Cardiac fibroblast (primary cell): ENCODE measurements at regions not wholly inside any gene's neighbourhood (a gene's known extent, or its start where the extent isn't known, plus 50 kb on each side); places are given as distances from the start of the nearest gene placed in this dataset.
A peak's percentile ranks its signal among the peaks of the same experiment; 100 is the strongest.

Experiments used
- DNase-seq, 2 donors: peaks; one replicate each; pipeline versions ENCODE4 v3.0.0 to v3.0.0-alpha.2; 2010; ENCODE audit warnings: low read depth in 2 of 2
- H3K4me3 ChIP-seq, 2 donors: replicated peaks in 1 of 2; 1 replicate in 1 of 2; 2 replicates in 1 of 2; pipeline ENCODE4 v1.5.1; 2011; ENCODE audit warnings: low read depth in 2 of 2, low read length in 2 of 2, mild to moderate bottlenecking in 2 of 2, moderate library complexity in 1 of 2
- CTCF ChIP-seq: IDR thresholded peaks from one replicate; pipeline ENCODE4 v1.5.1; 2011; ENCODE audit warnings: low read depth, mild to moderate bottlenecking, low read length, inconsistent platforms

GRCh38 chr4:128458816-128459215 lies 171.2 kb upstream of the PGRMC2 start:
- TF ChIP-seq CTCF, result no peak
- no peak for DNase-seq
- no peak overlapping the region for H3K4me3 ChIP-seq

- H3K4me3 ChIP-seq, result no peak overlapping the region
- TF ChIP-seq CTCF, result no peak
- DNase-seq, result no peak
Measured at GRCh38 chr4:128457726-128458125, 170.1 kb upstream of the PGRMC2 start.

- no peak for TF ChIP-seq CTCF
- no peak for DNase-seq
- no peak overlapping the region for H3K4me3 ChIP-seq
Measured at GRCh38 chr4:128456171-128456570, 168.6 kb upstream of the PGRMC2 start.

- no peak for TF ChIP-seq CTCF
- no peak for DNase-seq
- no peak overlapping the region for H3K4me3 ChIP-seq
Measured at GRCh38 chr4:128455480-128455879, 167.9 kb upstream of the PGRMC2 start.

GRCh38 chr4:128454881-128455280 lies 167.3 kb upstream of the PGRMC2 start:
- no peak for TF ChIP-seq CTCF
- H3K4me3 ChIP-seq, result peak overlapping the region in 1 of 2 donors; percentile 16
- peak in 1 of 2 donors; percentile 24 for DNase-seq

GRCh38 chr4:128454281-128454871 lies 166.8 kb upstream of the PGRMC2 start:
- peak; percentile 82 for TF ChIP-seq CTCF
- peak; percentile 95 to 98 for DNase-seq
- H3K4me3 ChIP-seq, result peak overlapping the region in 1 of 2 donors; percentile 16

- TF ChIP-seq CTCF, result no peak
- no peak overlapping the region for H3K4me3 ChIP-seq
- DNase-seq, result peak in 1 of 2 donors; percentile 31
Measured at GRCh38 chr4:128452415-128452814, 164.8 kb upstream of the PGRMC2 start.
